BLaER1 treated with 17β-estradiol and CSF1 and Interleukin-3, amounts not matched to agents 10 nM and 100 nM (cell line): ENCODE measurements at regions not wholly inside any gene's neighbourhood (a gene's known extent, or its start where the extent isn't known, plus 50 kb on each side); places are given as distances from the start of the nearest gene placed in this dataset.
A peak's percentile ranks its signal among the peaks of the same experiment; 100 is the strongest.

Source experiments
- H3K27ac ChIP-seq, 11 experiments: shearing (Covaris generic); formaldehyde crosslinking; 2 replicates each; pipeline ENCODE4 v1.8.1; 2022
- H3K27me3 ChIP-seq, 11 experiments: shearing (Covaris generic); formaldehyde crosslinking; 2 replicates each; pipeline ENCODE4 v1.8.1; 2022
- H3K36me3 ChIP-seq, 11 experiments: shearing (Covaris generic); formaldehyde crosslinking; 2 replicates each; pipeline ENCODE4 v1.8.1; 2022
- H3K4me1 ChIP-seq, 10 experiments: shearing (Covaris generic); formaldehyde crosslinking; 2 replicates each; pipeline ENCODE4 v1.8.1; 2022
- H3K4me2 ChIP-seq, 11 experiments: shearing (Covaris generic); formaldehyde crosslinking; 2 replicates each; pipeline ENCODE4 v1.8.1; 2022
- H3K4me3 ChIP-seq, 10 experiments: shearing (Covaris generic); formaldehyde crosslinking; 2 replicates each; pipeline ENCODE4 v1.8.1; 2022
- H3K9ac ChIP-seq, 11 experiments: shearing (Covaris generic); formaldehyde crosslinking; 2 replicates each; pipeline ENCODE4 v1.8.1; 2022
- H3K9me3 ChIP-seq, 11 experiments: shearing (Covaris generic); formaldehyde crosslinking; replicated peaks in 1 of 11; 2 replicates each; pipeline ENCODE4 v1.8.1; 2022
- H4K20me1 ChIP-seq, 11 experiments: shearing (Covaris generic); formaldehyde crosslinking; 2 replicates each; pipeline ENCODE4 v1.8.1; 2022
- Cebpa-rat ChIP-seq, 11 experiments: shearing (Covaris generic); IDR thresholded peaks; 2 replicates each; pipeline ENCODE4 v1.8.1; 2022

DNA sequence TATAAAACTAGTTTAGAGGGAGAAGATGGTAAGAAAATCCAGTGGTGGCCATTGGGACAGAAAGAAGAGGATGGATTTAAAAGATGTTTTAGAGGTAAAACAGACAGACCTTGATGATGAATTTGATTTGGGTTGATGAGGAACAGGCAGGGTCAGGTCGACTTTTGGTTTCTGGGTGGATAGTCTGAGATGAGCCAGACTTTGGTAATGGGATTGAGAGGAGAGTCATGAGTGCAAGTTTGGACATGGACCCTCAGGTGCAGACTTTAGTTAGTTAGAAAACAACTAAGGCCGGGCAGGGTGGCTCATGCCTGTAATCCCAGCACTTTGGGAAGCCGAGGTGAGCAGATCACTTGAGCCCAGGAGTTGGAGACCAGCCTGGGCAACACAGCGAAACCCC lies 257.9 kb downstream of the MAFB start:
- H3K4me3 ChIP-seq: no peak overlapping the region
- H4K20me1 ChIP-seq: no peaks in the 10 kb centered on the region
- H3K9me3 ChIP-seq: no peaks in the 10 kb centered on the region; a peak in 1 of 22 replicates
- peaks cover 6 to 100% (median 25%) of the 10 kb centered on the region in 10 experiments; a peak in 16 of 20 replicates for H3K4me1 ChIP-seq
- H3K9ac ChIP-seq: no peak overlapping the region
- TF ChIP-seq Cebpa-rat (IDR thresholded peaks at IDR 0.05): no peak
- H3K4me2 ChIP-seq: peak overlapping the region in 3 of 11 experiments; percentile 75 to 87 (median 87); a peak in 6 of 22 replicates
- H3K27ac ChIP-seq: peak overlapping the region in 3 of 11 experiments; percentile 6 to 17 (median 6); a peak in 2 of 22 replicates
- H3K27me3 ChIP-seq: no peaks in the 10 kb centered on the region
- H3K36me3 ChIP-seq: no peaks in the 10 kb centered on the region

- Histone ChIP-seq H3K27ac (peak overlapping the region in 5 of 11 experiments; percentile 6 to 89 (median 73); a peak in 9 of 22 replicates), H3K9me3 (no peaks in the 10 kb centered on the region; a peak in 1 of 22 replicates), H3K9ac (peak overlapping the region in 3 of 11 experiments; percentile 43 to 66 (median 51); a peak in 4 of 22 replicates), H3K4me3 (no peak overlapping the region), H3K4me2 (peak overlapping the region in 4 of 11 experiments; percentile 8 to 70 (median 66); a peak in 7 of 22 replicates), H3K36me3 (no peaks in the 10 kb centered on the region), H3K4me1 (peaks cover 0 to 100% (median 9%) of the 10 kb centered on the region in 10 experiments; a peak in 10 of 20 replicates), H3K27me3 (no peaks in the 10 kb centered on the region), H4K20me1 (no peaks in the 10 kb centered on the region)
- TF ChIP-seq Cebpa-rat (IDR thresholded peaks at IDR 0.05): no peak
Measured at GRCh38 chr20:40427026-40427425, 262.0 kb downstream of the MAFB start.

- H3K4me1 ChIP-seq: peaks cover 0 to 89% (median 4%) of the 10 kb centered on the region in 10 experiments; a peak in 9 of 20 replicates
- H3K27me3 ChIP-seq: no peaks in the 10 kb centered on the region
- peak overlapping the region in 4 of 11 experiments; percentile 63 to 80 (median 72); a peak in 6 of 22 replicates for H3K27ac ChIP-seq
- H4K20me1 ChIP-seq: no peaks in the 10 kb centered on the region
- TF ChIP-seq Cebpa-rat (IDR thresholded peaks at IDR 0.05): no peak
- no peaks in the 10 kb centered on the region for H3K36me3 ChIP-seq
- H3K4me3 ChIP-seq: no peak overlapping the region
- H3K4me2 ChIP-seq: peak overlapping the region in 3 of 11 experiments; percentile 66 to 70 (median 67); a peak in 6 of 22 replicates
- H3K9me3 ChIP-seq: no peaks in the 10 kb centered on the region; a peak in 1 of 22 replicates
- no peak overlapping the region for H3K9ac ChIP-seq
Measured at GRCh38 chr20:40424695-40425094, 264.3 kb downstream of the MAFB start.

DNA sequence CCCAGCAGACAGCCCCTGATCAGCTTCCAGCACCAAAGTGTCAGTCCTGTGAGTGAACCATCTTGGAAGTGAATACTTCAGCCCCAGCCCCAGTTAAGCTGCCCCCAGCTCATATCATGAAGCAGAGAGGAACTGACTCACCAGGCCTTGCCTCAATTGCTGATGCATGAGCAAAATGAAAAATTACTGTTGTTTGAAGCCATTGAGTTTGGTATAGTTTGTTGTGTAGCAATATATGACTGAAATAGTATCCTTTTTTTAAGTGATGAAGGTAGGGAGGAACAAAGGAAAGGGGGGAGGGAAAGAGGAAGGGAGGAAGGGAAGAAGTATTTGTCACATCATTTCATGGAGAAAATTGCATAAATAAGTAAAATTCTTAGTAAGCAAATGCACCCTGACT lies 266.4 kb downstream of the MAFB start:
- peak overlapping the region in 5 of 11 experiments; percentile 28 to 80 (median 71); a peak in 9 of 22 replicates for H3K27ac ChIP-seq
- peak in 2 of 11 experiments; percentile 9 to 39; a peak in 1 of 22 replicates for TF ChIP-seq Cebpa-rat (IDR thresholded peaks at IDR 0.05)
- H3K4me1 ChIP-seq: peaks cover 0 to 69% (median 4%) of the 10 kb centered on the region in 10 experiments; a peak in 9 of 20 replicates
- H3K4me3 ChIP-seq: no peak overlapping the region
- peak overlapping the region in 3 of 11 experiments; percentile 30 to 58 (median 38); a peak in 4 of 22 replicates for H3K9ac ChIP-seq
- H3K27me3 ChIP-seq: no peaks in the 10 kb centered on the region
- peaks cover 0 to 8% (median 0%) of the 10 kb centered on the region in 11 experiments; a peak in 4 of 22 replicates for H3K9me3 ChIP-seq
- H3K36me3 ChIP-seq: no peaks in the 10 kb centered on the region
- H4K20me1 ChIP-seq: no peaks in the 10 kb centered on the region
- peak overlapping the region in 4 of 11 experiments; percentile 55 to 70 (median 66); a peak in 8 of 22 replicates for H3K4me2 ChIP-seq

DNA sequence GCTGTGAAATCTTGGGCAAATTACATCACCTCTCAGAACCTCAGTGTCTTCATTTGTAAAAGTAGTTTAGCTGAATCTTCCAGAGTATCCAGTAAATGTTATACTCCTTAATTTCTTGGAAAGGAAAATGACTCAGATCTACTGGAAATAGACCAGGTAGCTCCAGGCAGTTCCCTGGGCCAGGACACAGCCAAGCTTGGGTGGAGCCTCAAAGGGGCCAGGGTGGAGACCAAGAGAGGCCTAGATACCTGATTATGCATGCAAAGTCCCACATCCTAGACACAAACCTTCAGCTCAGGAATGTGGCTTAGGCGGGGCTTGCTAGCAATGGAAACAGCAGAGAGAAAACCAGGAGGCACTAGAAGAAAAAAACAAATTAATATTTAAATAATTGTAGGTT lies 272.8 kb downstream of the MAFB start:
- Histone ChIP-seq H3K27ac (no peak overlapping the region), H3K36me3 (peaks cover 0 to 5% (median 0%) of the 10 kb centered on the region in 11 experiments; a peak in 2 of 22 replicates), H3K9me3 (peaks cover 15 to 28% (median 21%) of the 10 kb centered on the region in 11 experiments), H3K27me3 (no peaks in the 10 kb centered on the region), H3K4me3 (no peak overlapping the region), H3K4me2 (no peak overlapping the region), H3K4me1 (peaks cover 0 to 22% (median 0%) of the 10 kb centered on the region in 10 experiments; a peak in 6 of 20 replicates), H4K20me1 (no peaks in the 10 kb centered on the region), H3K9ac (no peak overlapping the region)
- TF ChIP-seq Cebpa-rat (IDR thresholded peaks at IDR 0.05): no peak

- Histone ChIP-seq H4K20me1 (no peaks in the 10 kb centered on the region), H3K27me3 (no peaks in the 10 kb centered on the region; a peak in 1 of 22 replicates), H3K9ac (no peak overlapping the region), H3K36me3 (peaks cover 0 to 5% (median 0%) of the 10 kb centered on the region in 11 experiments; a peak in 2 of 22 replicates), H3K4me1 (peaks cover 0 to 22% (median 0%) of the 10 kb centered on the region in 10 experiments; a peak in 4 of 20 replicates), H3K9me3 (peaks cover 15 to 28% (median 21%) of the 10 kb centered on the region in 11 experiments), H3K4me3 (no peak overlapping the region), H3K27ac (no peak overlapping the region), H3K4me2 (no peak overlapping the region)
- no peak for TF ChIP-seq Cebpa-rat (IDR thresholded peaks at IDR 0.05)
Measured at GRCh38 chr20:40414843-40415615, 274.0 kb downstream of the MAFB start.

GRCh38 chr20:40410028-40410427 lies 279.0 kb downstream of the MAFB start:
- H3K9me3 ChIP-seq: no peaks in the 10 kb centered on the region
- no peak for TF ChIP-seq Cebpa-rat (IDR thresholded peaks at IDR 0.05)
- H3K27ac ChIP-seq: no peak overlapping the region
- no peaks in the 10 kb centered on the region for H4K20me1 ChIP-seq
- H3K4me3 ChIP-seq: no peak overlapping the region
- no peaks in the 10 kb centered on the region for H3K36me3 ChIP-seq
- H3K4me2 ChIP-seq: no peak overlapping the region
- peaks cover 0 to 50% (median 0%) of the 10 kb centered on the region in 10 experiments; a peak in 6 of 20 replicates for H3K4me1 ChIP-seq
- H3K27me3 ChIP-seq: no peaks in the 10 kb centered on the region; a peak in 1 of 22 replicates
- H3K9ac ChIP-seq: no peak overlapping the region

DNA sequence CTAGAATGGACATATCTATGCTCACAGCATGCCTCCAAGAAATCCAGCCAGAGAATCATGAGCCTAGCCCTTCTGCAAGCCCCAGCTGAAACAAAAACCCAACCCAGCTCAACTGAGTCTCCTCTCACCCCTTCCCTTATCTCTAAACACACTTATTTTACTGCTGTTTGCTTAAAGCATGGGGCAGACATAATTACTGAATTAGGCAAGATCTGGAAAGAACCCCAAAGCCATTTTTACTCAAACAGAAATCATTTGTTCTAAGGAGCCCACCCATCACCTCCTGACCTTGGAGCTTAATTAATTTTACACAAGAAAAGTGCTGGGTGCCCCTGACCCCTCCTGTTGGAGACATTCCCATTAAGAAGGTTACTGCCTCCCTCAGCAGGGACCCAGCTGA lies 291.6 kb downstream of the MAFB start:
- no peak overlapping the region for H3K4me3 ChIP-seq
- no peaks in the 10 kb centered on the region for H4K20me1 ChIP-seq
- no peak for TF ChIP-seq Cebpa-rat (IDR thresholded peaks at IDR 0.05)
- no peak overlapping the region for H3K27ac ChIP-seq
- peaks cover 0 to 24% (median 5%) of the 10 kb centered on the region in 11 experiments; a peak in 8 of 22 replicates for H3K9me3 ChIP-seq
- H3K4me2 ChIP-seq: peak overlapping the region in 2 of 11 experiments; percentile 25 to 44; a peak in 4 of 22 replicates
- peaks cover 0 to 16% (median 0%) of the 10 kb centered on the region in 10 experiments; a peak in 4 of 20 replicates for H3K4me1 ChIP-seq
- H3K9ac ChIP-seq: no peak overlapping the region
- H3K27me3 ChIP-seq: no peaks in the 10 kb centered on the region
- no peaks in the 10 kb centered on the region for H3K36me3 ChIP-seq
